ENCODE measurements at regions not wholly inside any gene's neighbourhood (a gene's known extent, or its start where the extent isn't known, plus 50 kb on each side); places are given as distances from the start of the nearest gene placed in this dataset.

GRCh38 chr2:144605231-144605840, 85.4 kb upstream of the ZEB2 start:
- Histone ChIP-seq H3K27ac (no peak overlapping the region), H3K4me3 (no peak overlapping the region), H3K9me3 (no peaks in the 10 kb centered on the region), H3K36me3 (no peaks in the 10 kb centered on the region), H3K4me1 (no peaks in the 10 kb centered on the region), H3K27me3 (no peaks in the 10 kb centered on the region)
- TF ChIP-seq POLR2AphosphoS5 (IDR thresholded peaks at IDR 0.05) (no peak), POLR2A (IDR thresholded peaks at IDR 0.05) (no peak), CTCF (IDR thresholded peaks at IDR 0.05) (no peak)
- no peak for DNase-seq (ENCODE audit: low spot score in 2 of 2)
- intact Hi-C loops (cut with DNase I; ENCODE audit: low total_unique reads), result no loop called here

GRCh38 chr2:144603334-144603733, 83.4 kb upstream of the ZEB2 start:
- Histone ChIP-seq H3K36me3 (no peaks in the 10 kb centered on the region), H3K4me1 (no peaks in the 10 kb centered on the region), H3K27ac (no peak overlapping the region), H3K27me3 (no peaks in the 10 kb centered on the region), H3K4me3 (no peak overlapping the region), H3K9me3 (no peaks in the 10 kb centered on the region)
- no peak for TF ChIP-seq POLR2A (IDR thresholded peaks at IDR 0.05)
- TF ChIP-seq POLR2AphosphoS5 (IDR thresholded peaks at IDR 0.05), result no peak
- TF ChIP-seq CTCF (IDR thresholded peaks at IDR 0.05), result no peak
- intact Hi-C loops (cut with DNase I; ENCODE audit: low total_unique reads), result no loop called here
- DNase-seq (ENCODE audit: low spot score in 2 of 2), result no peak

GRCh38 chr2:144598906-144599305, 79.0 kb upstream of the ZEB2 start:
- Histone ChIP-seq H3K9me3 (no peaks in the 10 kb centered on the region), H3K4me1 (no peaks in the 10 kb centered on the region), H3K4me3 (no peak overlapping the region), H3K27ac (no peak overlapping the region), H3K27me3 (no peaks in the 10 kb centered on the region), H3K36me3 (no peaks in the 10 kb centered on the region)
- DNase-seq (ENCODE audit: low spot score in 2 of 2), result no peak
- no peak for TF ChIP-seq CTCF (IDR thresholded peaks at IDR 0.05)
- no peak for TF ChIP-seq POLR2AphosphoS5 (IDR thresholded peaks at IDR 0.05)
- TF ChIP-seq POLR2A (IDR thresholded peaks at IDR 0.05), result no peak
- intact Hi-C loops (cut with DNase I; ENCODE audit: low total_unique reads), result no loop called here

- intact Hi-C loops (cut with DNase I; ENCODE audit: low total_unique reads), result no loop called here
- TF ChIP-seq POLR2A (IDR thresholded peaks at IDR 0.05) (no peak), CTCF (IDR thresholded peaks at IDR 0.05) (no peak), POLR2AphosphoS5 (IDR thresholded peaks at IDR 0.05) (no peak)
- no peaks in the 10 kb centered on the region for H3K27me3 ChIP-seq
- H3K4me1 ChIP-seq, result no peaks in the 10 kb centered on the region
- no peaks in the 10 kb centered on the region for H3K9me3 ChIP-seq
- DNase-seq (ENCODE audit: low spot score in 2 of 2), result no peak
- no peak overlapping the region for H3K4me3 ChIP-seq
- H3K27ac ChIP-seq, result no peak overlapping the region
- H3K36me3 ChIP-seq, result no peaks in the 10 kb centered on the region
Observed at GRCh38 chr2:144597894-144598593, 78.1 kb upstream of the ZEB2 start.

- H3K27ac ChIP-seq, result no peak overlapping the region
- no peaks in the 10 kb centered on the region for H3K27me3 ChIP-seq
- DNase-seq (ENCODE audit: low spot score in 2 of 2), result no peak
- no peaks in the 10 kb centered on the region for H3K4me1 ChIP-seq
- no peak for TF ChIP-seq POLR2AphosphoS5 (IDR thresholded peaks at IDR 0.05)
- no peak for TF ChIP-seq POLR2A (IDR thresholded peaks at IDR 0.05)
- no peak for TF ChIP-seq CTCF (IDR thresholded peaks at IDR 0.05)
- H3K4me3 ChIP-seq, result no peak overlapping the region
- H3K9me3 ChIP-seq, result no peaks in the 10 kb centered on the region
- no peaks in the 10 kb centered on the region for H3K36me3 ChIP-seq
- intact Hi-C loops (cut with DNase I; ENCODE audit: low total_unique reads), result no loop called here
Observed at GRCh38 chr2:144597388-144597787, 77.5 kb upstream of the ZEB2 start.
